NCI-H345 treated with DMSO at 0.1 percent for 48 hours (cell line): ENCODE measurements at regions not wholly inside any gene's neighbourhood (a gene's known extent, or its start where the extent isn't known, plus 50 kb on each side); places are given as distances from the start of the nearest gene placed in this dataset.

Experiments used
- DNase-seq: peaks from one replicate; lab custom pipeline; 2025; ENCODE audit not compliant: unreplicated experiment; lab: John Stamatoyannopoulos, UW

GRCh38 chr12:125417446-125417845, 352.2 kb downstream of the AACS start:
- DNase-seq, result no peak

GRCh38 chr12:125418902-125419564, 353.8 kb downstream of the AACS start:
- no peak for DNase-seq

GRCh38 chr12:125424909-125425308, 359.7 kb downstream of the AACS start:
- no peak for DNase-seq

GRCh38 chr12:125431516-125431915, 366.3 kb downstream of the AACS start:
- no peak for DNase-seq

- no peak for DNase-seq
Measured at GRCh38 chr12:125434131-125434530, 368.9 kb downstream of the AACS start.

- no peak for DNase-seq
Measured at GRCh38 chr12:125434936-125435443, 369.8 kb downstream of the AACS start.

GRCh38 chr12:125435871-125436270, 370.6 kb downstream of the AACS start:
- no peak for DNase-seq

- no peak for DNase-seq
Measured at GRCh38 chr12:125436686-125437085, 371.5 kb downstream of the AACS start.

- no peak for DNase-seq
Measured at GRCh38 chr12:125440399-125440798, 375.2 kb downstream of the AACS start.

GRCh38 chr12:125443341-125443740, 378.1 kb downstream of the AACS start:
- DNase-seq, result no peak

GRCh38 chr12:125451408-125451807, 386.2 kb downstream of the AACS start:
- DNase-seq, result no peak

- DNase-seq, result no peak
Measured at GRCh38 chr12:125453751-125454150, 388.5 kb downstream of the AACS start.

- no peak for DNase-seq
Measured at GRCh38 chr12:125454291-125454690, 389.1 kb downstream of the AACS start.

GRCh38 chr12:125454786-125455480, 389.7 kb downstream of the AACS start:
- DNase-seq, result no peak

- no peak for DNase-seq
Measured at GRCh38 chr12:125455556-125455955, 390.3 kb downstream of the AACS start.

- no peak for DNase-seq
Measured at GRCh38 chr12:125458552-125459268, 393.5 kb downstream of the AACS start.

- no peak for DNase-seq
Measured at GRCh38 chr12:125461831-125462230, 396.6 kb downstream of the AACS start.

- DNase-seq, result no peak
Measured at GRCh38 chr12:125463386-125463785, 398.2 kb downstream of the AACS start.

- no peak for DNase-seq
Measured at GRCh38 chr12:125467363-125467762, 402.1 kb downstream of the AACS start.

- DNase-seq, result no peak
Measured at GRCh38 chr12:125469683-125470082, 404.4 kb downstream of the AACS start.

GRCh38 chr12:125470838-125471783, 405.9 kb downstream of the AACS start:
- DNase-seq, result no peak
